ENCODE measurements at regions not wholly inside any gene's neighbourhood (a gene's known extent, or its start where the extent isn't known, plus 50 kb on each side); places are given as distances from the start of the nearest gene placed in this dataset.

DNA sequence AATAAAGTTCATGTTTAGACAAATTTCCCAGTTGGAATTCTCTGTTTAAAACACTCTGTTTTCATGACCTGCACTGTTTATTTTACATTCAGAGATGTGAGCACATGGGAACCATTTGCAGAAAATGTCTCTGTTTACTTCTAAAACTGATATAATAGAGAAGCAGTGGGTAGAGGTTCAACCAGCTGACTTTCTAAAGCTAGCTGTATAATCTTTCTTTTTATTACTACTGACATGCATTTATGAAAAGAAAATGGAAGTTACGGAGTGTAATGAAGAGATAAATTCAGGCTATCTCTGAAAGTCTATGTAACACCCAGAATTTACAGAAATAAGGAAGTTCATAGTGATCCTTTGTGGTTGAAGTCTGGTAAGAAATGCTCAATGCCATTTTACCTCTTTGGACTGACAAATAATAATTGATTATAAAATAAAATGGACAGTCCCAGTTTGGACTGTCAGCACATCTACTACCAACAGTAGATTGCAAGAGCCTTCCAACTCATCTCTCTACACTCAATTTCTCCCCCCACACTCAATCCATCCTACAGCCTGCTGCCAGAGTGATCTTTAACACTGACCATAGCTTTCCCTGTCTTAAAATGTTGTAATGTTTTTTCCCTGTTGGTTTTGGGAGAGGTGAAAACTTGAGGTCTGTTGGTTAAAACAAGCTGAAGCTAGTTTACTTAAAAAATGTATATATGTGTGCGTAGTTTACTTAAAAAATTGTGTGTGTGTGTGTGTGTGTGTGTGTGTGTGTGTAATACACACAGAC lies 137.4 kb downstream of the AEBP2 start:
- ATAC-seq, result no peak
- peak in 1 of 4 donors; percentile 20 for DNase-seq
- TF ChIP-seq, protein P1, sequence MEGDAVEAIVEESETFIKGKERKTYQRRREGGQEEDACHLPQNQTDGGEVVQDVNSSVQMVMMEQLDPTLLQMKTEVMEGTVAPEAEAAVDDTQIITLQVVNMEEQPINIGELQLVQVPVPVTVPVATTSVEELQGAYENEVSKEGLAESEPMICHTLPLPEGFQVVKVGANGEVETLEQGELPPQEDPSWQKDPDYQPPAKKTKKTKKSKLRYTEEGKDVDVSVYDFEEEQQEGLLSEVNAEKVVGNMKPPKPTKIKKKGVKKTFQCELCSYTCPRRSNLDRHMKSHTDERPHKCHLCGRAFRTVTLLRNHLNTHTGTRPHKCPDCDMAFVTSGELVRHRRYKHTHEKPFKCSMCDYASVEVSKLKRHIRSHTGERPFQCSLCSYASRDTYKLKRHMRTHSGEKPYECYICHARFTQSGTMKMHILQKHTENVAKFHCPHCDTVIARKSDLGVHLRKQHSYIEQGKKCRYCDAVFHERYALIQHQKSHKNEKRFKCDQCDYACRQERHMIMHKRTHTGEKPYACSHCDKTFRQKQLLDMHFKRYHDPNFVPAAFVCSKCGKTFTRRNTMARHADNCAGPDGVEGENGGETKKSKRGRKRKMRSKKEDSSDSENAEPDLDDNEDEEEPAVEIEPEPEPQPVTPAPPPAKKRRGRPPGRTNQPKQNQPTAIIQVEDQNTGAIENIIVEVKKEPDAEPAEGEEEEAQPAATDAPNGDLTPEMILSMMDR (IDR thresholded peaks at IDR 0.05), result no peak
- intact Hi-C loops (cut with DNase I), result no loop called here
- Histone ChIP-seq H3K27ac (peak overlapping the region in 1 of 2 donors; percentile 17), H3K4me3 (no peak overlapping the region), H3K36me3 (no peaks in the 10 kb centered on the region), H3K9me3 (peaks cover 0 to 1% of the 10 kb centered on the region in 2 donors), H3K27me3 (no peaks in the 10 kb centered on the region), H3K4me1 (peaks cover 13 to 21% of the 10 kb centered on the region in 2 donors)

DNA sequence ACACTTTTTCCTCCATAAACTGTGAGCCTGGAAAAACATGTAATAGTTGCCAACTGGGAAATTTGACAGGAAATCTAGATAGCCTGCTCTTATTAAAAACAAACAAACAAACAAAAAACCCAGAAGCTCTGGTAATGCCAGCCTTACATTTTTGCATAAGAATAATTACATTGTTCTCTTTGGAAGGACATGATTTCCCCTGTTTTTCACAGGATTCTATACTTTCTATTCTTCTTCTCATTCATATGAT lies 137.9 kb downstream of the AEBP2 start:
- TF ChIP-seq, protein P1 (IDR thresholded peaks at IDR 0.05), result no peak
- Histone ChIP-seq H3K9me3 (peaks cover 0 to 6% of the 10 kb centered on the region in 2 donors), H3K36me3 (no peaks in the 10 kb centered on the region), H3K4me3 (no peak overlapping the region), H3K27me3 (no peaks in the 10 kb centered on the region), H3K27ac (no peak overlapping the region), H3K4me1 (peaks cover 13 to 21% of the 10 kb centered on the region in 2 donors)
- DNase-seq, result no peak
- no peak for ATAC-seq
- intact Hi-C loops (cut with DNase I), result no loop called here

DNA sequence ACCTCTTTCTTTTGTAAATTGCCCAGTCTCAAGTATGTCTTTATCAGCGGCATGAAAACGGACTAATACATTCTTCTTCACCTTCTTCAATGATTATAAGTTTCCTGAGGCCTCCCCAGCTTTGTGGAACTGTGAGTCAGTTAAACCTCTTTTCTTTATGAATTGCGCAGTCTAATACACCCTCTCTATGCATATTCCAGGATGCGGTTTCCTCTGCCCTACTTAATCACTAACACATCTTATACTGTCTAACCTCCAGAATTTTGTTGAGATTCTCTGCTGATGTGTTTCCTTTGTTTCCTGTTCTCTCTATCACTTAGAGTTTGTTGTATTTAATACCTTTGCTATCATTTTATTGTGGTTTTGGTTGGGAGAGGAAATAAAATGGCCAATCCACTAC lies 145.4 kb downstream of the AEBP2 start:
- Histone ChIP-seq H3K27me3 (no peaks in the 10 kb centered on the region), H3K36me3 (no peaks in the 10 kb centered on the region), H3K4me3 (no peak overlapping the region), H3K4me1 (no peaks in the 10 kb centered on the region), H3K27ac (no peak overlapping the region), H3K9me3 (peaks cover 0 to 32% of the 10 kb centered on the region in 2 donors)
- intact Hi-C loops (cut with DNase I), result no loop called here
- DNase-seq (no peak), ATAC-seq (no peak)
- TF ChIP-seq, protein P1 (IDR thresholded peaks at IDR 0.05), result no peak

DNA sequence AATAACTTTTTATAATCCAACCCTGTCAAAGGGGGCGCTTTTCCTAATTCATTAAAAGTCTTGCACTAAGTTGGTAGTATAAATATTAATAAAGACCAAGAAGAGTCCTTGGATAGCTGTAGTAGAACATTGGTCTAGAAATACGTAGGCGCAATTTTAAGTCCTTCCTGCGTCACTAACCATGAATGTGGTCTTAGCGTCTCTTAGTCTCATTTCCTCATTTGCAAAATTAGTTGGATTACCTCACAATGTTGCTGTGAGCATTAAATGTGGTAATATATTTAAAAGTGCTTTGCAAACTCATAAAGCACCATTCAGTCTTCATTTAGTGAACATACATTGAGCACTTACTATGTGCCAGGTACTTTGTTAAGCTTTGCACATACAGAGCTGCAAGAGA lies 149.7 kb downstream of the AEBP2 start:
- H3K27me3 ChIP-seq, result no peaks in the 10 kb centered on the region
- ATAC-seq, result no peak
- TF ChIP-seq, protein P1 (IDR thresholded peaks at IDR 0.05), result no peak
- no peak overlapping the region for H3K4me3 ChIP-seq
- no peak overlapping the region for H3K27ac ChIP-seq
- no peaks in the 10 kb centered on the region for H3K4me1 ChIP-seq
- DNase-seq, result no peak
- H3K9me3 ChIP-seq, result peaks cover 0 to 8% of the 10 kb centered on the region in 2 donors
- H3K36me3 ChIP-seq, result no peaks in the 10 kb centered on the region
- intact Hi-C loops (cut with DNase I), result no loop called here

DNA sequence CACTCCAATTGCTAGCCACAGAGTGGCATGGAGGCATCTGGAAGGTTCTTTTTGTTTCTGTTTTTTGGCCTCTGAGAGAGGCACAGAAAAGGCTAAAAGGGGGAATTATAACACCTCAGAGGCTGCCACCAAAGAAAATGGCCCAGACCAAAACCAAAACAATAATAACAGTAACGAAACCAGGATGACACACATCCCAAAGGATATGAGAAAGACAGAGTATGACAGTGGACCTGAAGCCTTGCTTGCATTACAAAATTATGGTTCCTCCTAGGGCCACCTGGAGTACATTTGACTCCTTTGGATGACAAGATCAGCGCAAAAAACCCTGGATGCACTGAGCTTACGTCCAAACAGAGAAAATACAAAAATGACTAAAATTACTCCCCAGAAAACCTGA lies 152.7 kb downstream of the AEBP2 start:
- H3K36me3 ChIP-seq, result no peaks in the 10 kb centered on the region
- no peak overlapping the region for H3K4me3 ChIP-seq
- ATAC-seq, result no peak
- no peak overlapping the region for H3K27ac ChIP-seq
- no peaks in the 10 kb centered on the region for H3K27me3 ChIP-seq
- no peaks in the 10 kb centered on the region for H3K4me1 ChIP-seq
- DNase-seq, result no peak
- H3K9me3 ChIP-seq, result no peaks in the 10 kb centered on the region
- TF ChIP-seq, protein P1 (IDR thresholded peaks at IDR 0.05), result no peak
- intact Hi-C loops (cut with DNase I), result no loop called here

Measured in left lung (tissue), 4 donors.